Cardiac fibroblast (primary cell): ENCODE measurements at regions not wholly inside any gene's neighbourhood (a gene's known extent, or its start where the extent isn't known, plus 50 kb on each side); places are given as distances from the start of the nearest gene placed in this dataset.

Experiments
- DNase-seq, 2 donors: peaks; one replicate each; pipeline versions ENCODE4 v3.0.0 to v3.0.0-alpha.2; 2010; ENCODE audit warnings: low read depth in 2 of 2
- H3K4me3 ChIP-seq, 2 donors: replicated peaks in 1 of 2; 1 replicate in 1 of 2; 2 replicates in 1 of 2; pipeline ENCODE4 v1.5.1; 2011; ENCODE audit warnings: low read depth in 2 of 2, low read length in 2 of 2, mild to moderate bottlenecking in 2 of 2, moderate library complexity in 1 of 2
- CTCF ChIP-seq: IDR thresholded peaks from one replicate; pipeline ENCODE4 v1.5.1; 2011; ENCODE audit warnings: low read depth, mild to moderate bottlenecking, low read length, inconsistent platforms

- TF ChIP-seq CTCF = no peak
Observed at GRCh38 chr12:19752712-19753111, 313.4 kb downstream of the AEBP2 start.

GRCh38 chr12:19755136-19755535, 315.8 kb downstream of the AEBP2 start:
- peak in 1 of 2 donors; percentile 54 for DNase-seq

More at GRCh38 chr12:19752712-19753111, 313.4 kb downstream of the AEBP2 start:
- H3K4me3 ChIP-seq = no peak overlapping the region
- DNase-seq = peak in 1 of 2 donors; percentile 40

GRCh38 chr12:19757317-19757877, 318.1 kb downstream of the AEBP2 start:
- TF ChIP-seq CTCF = peak; percentile 70
- no peak overlapping the region for H3K4me3 ChIP-seq
- peak; percentile 70 to 78 for DNase-seq

More at GRCh38 chr12:19755136-19755535, 315.8 kb downstream of the AEBP2 start:
- no peak overlapping the region for H3K4me3 ChIP-seq
- TF ChIP-seq CTCF = no peak

GRCh38 chr12:19759227-19759626, 319.9 kb downstream of the AEBP2 start:
- H3K4me3 ChIP-seq = no peak overlapping the region
- peak; percentile 79 to 87 for DNase-seq
- no peak for TF ChIP-seq CTCF

GRCh38 chr12:19760611-19761010, 321.3 kb downstream of the AEBP2 start:
- no peak overlapping the region for H3K4me3 ChIP-seq
- peak in 1 of 2 donors; percentile 41 for DNase-seq
- TF ChIP-seq CTCF = no peak

GRCh38 chr12:19761463-19761862, 322.2 kb downstream of the AEBP2 start:
- no peak for TF ChIP-seq CTCF
- no peak overlapping the region for H3K4me3 ChIP-seq
- peak in 1 of 2 donors; percentile 32 for DNase-seq

- TF ChIP-seq CTCF = no peak
- DNase-seq = no peak
- H3K4me3 ChIP-seq = no peak overlapping the region
Observed at GRCh38 chr12:19763488-19763887, 324.2 kb downstream of the AEBP2 start.
